ENCODE measurements at regions not wholly inside any gene's neighbourhood (a gene's known extent, or its start where the extent isn't known, plus 50 kb on each side); places are given as distances from the start of the nearest gene placed in this dataset.

DNA sequence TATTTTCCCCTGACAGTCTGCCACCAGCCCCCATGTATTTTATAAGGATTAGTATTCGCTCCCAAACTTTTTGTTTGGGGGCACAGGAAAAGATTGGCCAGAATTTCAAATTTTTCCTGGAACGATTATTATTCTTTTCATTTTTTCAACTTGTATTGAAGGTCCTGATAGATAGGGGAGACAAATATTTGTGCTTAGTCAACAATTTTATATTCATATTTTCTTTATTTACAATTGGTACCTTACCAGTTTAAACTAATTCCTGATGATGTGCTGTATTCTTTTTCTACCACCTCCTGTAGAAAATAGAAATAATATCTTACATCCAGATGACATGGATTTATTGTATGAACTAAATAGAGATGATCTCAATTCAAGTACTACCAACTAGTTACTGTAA, 60.7 kb upstream of the TSLP start:
- no peaks in the 10 kb centered on the region for H4K20me1 ChIP-seq (ENCODE audit: insufficient read depth, low read length)
- H3K9ac ChIP-seq (ENCODE audit: low read length) = no peak overlapping the region
- no peak overlapping the region for H3K27ac ChIP-seq (ENCODE audit: low read length)
- H3K4me1 ChIP-seq (ENCODE audit: low read length) = no peaks in the 10 kb centered on the region
- H3K4me2 ChIP-seq (ENCODE audit: low read length) = no peak overlapping the region
- H3K79me2 ChIP-seq (ENCODE audit: low read length) = no peaks in the 10 kb centered on the region
- H3K27me3 ChIP-seq (ENCODE audit: low read depth, low read length) = no peaks in the 10 kb centered on the region
- TF ChIP-seq EZH2phosphoT487 (IDR thresholded peaks at IDR 0.05; ENCODE audit: low read depth) = no peak
- TF ChIP-seq, protein P1, sequence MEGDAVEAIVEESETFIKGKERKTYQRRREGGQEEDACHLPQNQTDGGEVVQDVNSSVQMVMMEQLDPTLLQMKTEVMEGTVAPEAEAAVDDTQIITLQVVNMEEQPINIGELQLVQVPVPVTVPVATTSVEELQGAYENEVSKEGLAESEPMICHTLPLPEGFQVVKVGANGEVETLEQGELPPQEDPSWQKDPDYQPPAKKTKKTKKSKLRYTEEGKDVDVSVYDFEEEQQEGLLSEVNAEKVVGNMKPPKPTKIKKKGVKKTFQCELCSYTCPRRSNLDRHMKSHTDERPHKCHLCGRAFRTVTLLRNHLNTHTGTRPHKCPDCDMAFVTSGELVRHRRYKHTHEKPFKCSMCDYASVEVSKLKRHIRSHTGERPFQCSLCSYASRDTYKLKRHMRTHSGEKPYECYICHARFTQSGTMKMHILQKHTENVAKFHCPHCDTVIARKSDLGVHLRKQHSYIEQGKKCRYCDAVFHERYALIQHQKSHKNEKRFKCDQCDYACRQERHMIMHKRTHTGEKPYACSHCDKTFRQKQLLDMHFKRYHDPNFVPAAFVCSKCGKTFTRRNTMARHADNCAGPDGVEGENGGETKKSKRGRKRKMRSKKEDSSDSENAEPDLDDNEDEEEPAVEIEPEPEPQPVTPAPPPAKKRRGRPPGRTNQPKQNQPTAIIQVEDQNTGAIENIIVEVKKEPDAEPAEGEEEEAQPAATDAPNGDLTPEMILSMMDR (IDR thresholded peaks at IDR 0.05; ENCODE audit: low read depth, low read length) = no peak
- H3K4me3 ChIP-seq (ENCODE audit: low read length) = no peak overlapping the region
- no peaks in the 10 kb centered on the region for H3K36me3 ChIP-seq (replicated peaks; ENCODE audit: low read depth, low read length)
- no peaks in the 10 kb centered on the region for H3K9me3 ChIP-seq (ENCODE audit: insufficient read depth, low read length)
- no peak overlapping the region for H2AFZ ChIP-seq (ENCODE audit: low read depth, low read length)

DNA sequence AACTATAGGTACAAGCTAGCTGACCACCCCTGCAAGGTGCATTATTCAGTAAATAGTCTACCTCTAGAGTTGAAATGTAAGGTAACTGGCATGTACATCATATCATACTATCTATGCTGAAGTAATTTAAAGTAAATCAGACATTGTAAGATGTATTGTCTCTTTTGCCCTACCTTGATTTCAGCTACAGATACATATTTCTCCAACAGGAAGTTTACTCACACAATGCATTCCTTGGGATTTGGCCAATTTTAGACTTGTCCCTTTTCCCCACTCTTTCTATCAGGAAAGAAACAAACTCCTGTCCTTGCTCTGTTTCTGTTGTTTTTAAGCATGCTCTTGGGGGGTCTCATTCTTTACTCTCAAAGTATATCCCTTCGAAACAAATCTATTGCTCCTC, 58.5 kb upstream of the TSLP start:
- TF ChIP-seq EZH2phosphoT487 (IDR thresholded peaks at IDR 0.05; ENCODE audit: low read depth) = no peak
- TF ChIP-seq, protein P1 (IDR thresholded peaks at IDR 0.05; ENCODE audit: low read depth, low read length) = no peak
- no peak overlapping the region for H3K4me3 ChIP-seq (ENCODE audit: low read length)
- no peak overlapping the region for H3K9ac ChIP-seq (ENCODE audit: low read length)
- no peak overlapping the region for H3K27ac ChIP-seq (ENCODE audit: low read length)
- no peaks in the 10 kb centered on the region for H3K79me2 ChIP-seq (ENCODE audit: low read length)
- H3K4me1 ChIP-seq (ENCODE audit: low read length) = no peaks in the 10 kb centered on the region
- H3K9me3 ChIP-seq (ENCODE audit: insufficient read depth, low read length) = no peaks in the 10 kb centered on the region
- H4K20me1 ChIP-seq (ENCODE audit: insufficient read depth, low read length) = no peaks in the 10 kb centered on the region
- H2AFZ ChIP-seq (ENCODE audit: low read depth, low read length) = no peak overlapping the region
- no peak overlapping the region for H3K4me2 ChIP-seq (ENCODE audit: low read length)
- H3K36me3 ChIP-seq (replicated peaks; ENCODE audit: low read depth, low read length) = no peaks in the 10 kb centered on the region
- no peaks in the 10 kb centered on the region for H3K27me3 ChIP-seq (ENCODE audit: low read depth, low read length)

DNA sequence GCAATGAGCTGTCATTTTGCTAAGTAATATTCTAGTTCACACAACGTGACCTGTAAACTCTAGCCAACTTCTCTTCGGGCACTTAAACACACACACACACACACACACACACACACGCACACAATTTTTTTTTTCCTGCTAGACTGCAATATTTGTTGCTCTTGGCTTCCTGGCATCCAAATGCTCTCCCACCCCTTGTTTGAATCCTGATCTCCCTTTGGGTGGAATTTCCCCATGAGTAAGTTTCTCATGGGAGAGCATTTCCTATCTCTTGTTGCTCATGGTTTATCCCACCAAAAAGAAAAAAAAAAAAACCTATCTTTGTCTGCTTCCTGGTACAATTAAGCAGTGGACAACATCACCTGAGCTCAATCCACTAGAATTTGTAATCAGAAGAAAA, 54.7 kb upstream of the TSLP start:
- no peak for TF ChIP-seq EZH2phosphoT487 (IDR thresholded peaks at IDR 0.05; ENCODE audit: low read depth)
- TF ChIP-seq, protein P1 (IDR thresholded peaks at IDR 0.05; ENCODE audit: low read depth, low read length) = no peak
- Histone ChIP-seq H3K79me2 (ENCODE audit: low read length) (no peaks in the 10 kb centered on the region), H2AFZ (ENCODE audit: low read depth, low read length) (no peak overlapping the region), H3K36me3 (replicated peaks; ENCODE audit: low read depth, low read length) (no peaks in the 10 kb centered on the region), H3K9ac (ENCODE audit: low read length) (no peak overlapping the region), H3K4me1 (ENCODE audit: low read length) (no peaks in the 10 kb centered on the region), H3K27ac (ENCODE audit: low read length) (no peak overlapping the region), H4K20me1 (ENCODE audit: insufficient read depth, low read length) (no peaks in the 10 kb centered on the region), H3K27me3 (ENCODE audit: low read depth, low read length) (no peaks in the 10 kb centered on the region), H3K4me3 (ENCODE audit: low read length) (no peak overlapping the region), H3K9me3 (ENCODE audit: insufficient read depth, low read length) (no peaks in the 10 kb centered on the region), H3K4me2 (ENCODE audit: low read length) (no peak overlapping the region)

DNA sequence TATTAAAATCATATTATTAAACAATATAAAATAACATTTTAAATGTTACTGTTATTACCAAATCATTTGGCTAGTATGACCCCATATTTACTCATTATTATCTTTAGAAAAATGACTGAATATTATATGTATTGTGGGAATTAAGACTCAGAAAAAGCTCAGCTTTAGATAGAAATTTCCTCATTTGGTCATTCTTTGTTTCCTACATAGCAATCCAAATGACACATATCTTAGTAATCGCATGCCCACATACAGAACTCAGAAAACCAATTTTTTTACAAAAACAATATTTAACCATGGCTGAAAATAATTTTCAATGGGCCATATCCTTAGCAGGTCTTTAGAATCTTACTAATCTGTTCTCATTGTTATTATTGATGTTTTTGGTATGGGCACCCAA, 53.8 kb upstream of the TSLP start:
- H3K9me3 ChIP-seq (ENCODE audit: insufficient read depth, low read length) = no peaks in the 10 kb centered on the region
- TF ChIP-seq EZH2phosphoT487 (IDR thresholded peaks at IDR 0.05; ENCODE audit: low read depth) = no peak
- TF ChIP-seq, protein P1 (IDR thresholded peaks at IDR 0.05; ENCODE audit: low read depth, low read length) = no peak
- H3K36me3 ChIP-seq (replicated peaks; ENCODE audit: low read depth, low read length) = no peaks in the 10 kb centered on the region
- H4K20me1 ChIP-seq (ENCODE audit: insufficient read depth, low read length) = no peaks in the 10 kb centered on the region
- H3K9ac ChIP-seq (ENCODE audit: low read length) = no peak overlapping the region
- H3K4me2 ChIP-seq (ENCODE audit: low read length) = no peak overlapping the region
- H3K27ac ChIP-seq (ENCODE audit: low read length) = no peak overlapping the region
- no peaks in the 10 kb centered on the region for H3K27me3 ChIP-seq (ENCODE audit: low read depth, low read length)
- no peaks in the 10 kb centered on the region for H3K4me1 ChIP-seq (ENCODE audit: low read length)
- H3K4me3 ChIP-seq (ENCODE audit: low read length) = no peak overlapping the region
- H3K79me2 ChIP-seq (ENCODE audit: low read length) = no peaks in the 10 kb centered on the region
- H2AFZ ChIP-seq (ENCODE audit: low read depth, low read length) = no peak overlapping the region
